Right atrium auricular region (tissue), 2 donors: ENCODE measurements at regions not wholly inside any gene's neighbourhood (a gene's known extent, or its start where the extent isn't known, plus 50 kb on each side); places are given as distances from the start of the nearest gene placed in this dataset.
"Not testable (repeated sequence)": the region's sequence is repeated elsewhere in the genome, so short reads cannot be mapped to it uniquely, and the experiment has no call there.

Experiments
- DNase-seq: peaks from one replicate; pipeline ENCODE4 v3.0.0-alpha.2; 2019; ENCODE audit warnings: low spot score
- H3K27ac ChIP-seq, 2 donors: fragments of 200-600 bp; sonication (generic); 1 replicate in 1 of 2; 2 replicates in 1 of 2; pipeline ENCODE4 v1.5.1; 2016 to 2019
- H3K27me3 ChIP-seq, 2 donors: fragments of 200-600 bp; sonication (generic); one replicate each; pipeline versions ENCODE4 v1.5.1 to v1.6.0; 2017 to 2019
- H3K36me3 ChIP-seq: fragments of 200-600 bp; sonication (generic); one replicate; pipeline ENCODE4 v1.5.1; 2016
- H3K4me1 ChIP-seq, 2 donors: fragments of 200-600 bp; sonication (generic); one replicate each; pipeline versions ENCODE4 v1.5.1 to v1.6.0; 2017 to 2019
- H3K4me3 ChIP-seq, 2 donors: fragments of 200-600 bp; sonication (generic); 1 replicate in 1 of 2; 2 replicates in 1 of 2; pipeline ENCODE4 v1.5.1; 2017 to 2019; ENCODE audit warnings: mild to moderate bottlenecking in 1 of 2, moderate library complexity in 1 of 2
- H3K9me3 ChIP-seq, 2 donors: fragments of 200-600 bp; sonication (generic); one replicate each; pipeline ENCODE4 v1.5.1; 2019
- TF ChIP-seq, protein P1 (sequence below), 2 donors: fragments of 200-600 bp; sonication (generic); IDR thresholded peaks; one replicate each; pipeline ENCODE4 v1.5.1; 2019; ENCODE audit warnings: antibody characterized with exemption in 2 of 2

DNA sequence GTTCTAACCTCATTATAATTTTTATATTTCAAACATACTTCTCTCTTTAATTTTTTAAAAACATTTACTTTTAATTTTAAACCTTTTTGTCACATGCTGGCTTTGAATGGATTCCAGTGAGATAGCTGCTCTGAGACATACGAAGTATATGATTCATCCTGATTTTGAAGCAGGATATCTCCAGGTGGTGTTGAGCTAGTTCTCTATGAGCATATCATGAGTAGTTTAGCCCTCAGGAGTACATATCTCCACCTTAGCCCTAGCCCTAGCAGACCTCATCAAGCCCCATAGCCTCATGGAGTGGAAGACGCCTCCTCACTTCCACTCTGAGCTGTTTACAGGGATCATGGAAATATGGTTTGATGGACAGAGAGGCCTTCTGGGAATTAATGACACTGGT is 183.2 kb upstream of the C21orf91 start:
- Histone ChIP-seq H3K36me3 (no peaks in the 10 kb centered on the region), H3K9me3 (no peaks in the 10 kb centered on the region), H3K4me3 (no peak overlapping the region), H3K27ac (no peak overlapping the region), H3K4me1 (no peaks in the 10 kb centered on the region), H3K27me3 (no peaks in the 10 kb centered on the region)
- no peak for DNase-seq
- TF ChIP-seq, protein P1, sequence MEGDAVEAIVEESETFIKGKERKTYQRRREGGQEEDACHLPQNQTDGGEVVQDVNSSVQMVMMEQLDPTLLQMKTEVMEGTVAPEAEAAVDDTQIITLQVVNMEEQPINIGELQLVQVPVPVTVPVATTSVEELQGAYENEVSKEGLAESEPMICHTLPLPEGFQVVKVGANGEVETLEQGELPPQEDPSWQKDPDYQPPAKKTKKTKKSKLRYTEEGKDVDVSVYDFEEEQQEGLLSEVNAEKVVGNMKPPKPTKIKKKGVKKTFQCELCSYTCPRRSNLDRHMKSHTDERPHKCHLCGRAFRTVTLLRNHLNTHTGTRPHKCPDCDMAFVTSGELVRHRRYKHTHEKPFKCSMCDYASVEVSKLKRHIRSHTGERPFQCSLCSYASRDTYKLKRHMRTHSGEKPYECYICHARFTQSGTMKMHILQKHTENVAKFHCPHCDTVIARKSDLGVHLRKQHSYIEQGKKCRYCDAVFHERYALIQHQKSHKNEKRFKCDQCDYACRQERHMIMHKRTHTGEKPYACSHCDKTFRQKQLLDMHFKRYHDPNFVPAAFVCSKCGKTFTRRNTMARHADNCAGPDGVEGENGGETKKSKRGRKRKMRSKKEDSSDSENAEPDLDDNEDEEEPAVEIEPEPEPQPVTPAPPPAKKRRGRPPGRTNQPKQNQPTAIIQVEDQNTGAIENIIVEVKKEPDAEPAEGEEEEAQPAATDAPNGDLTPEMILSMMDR (IDR thresholded peaks at IDR 0.05): no peak

- no peaks in the 10 kb centered on the region for H3K36me3 ChIP-seq
- TF ChIP-seq, protein P1 (IDR thresholded peaks at IDR 0.05): no peak
- H3K4me3 ChIP-seq: no peak overlapping the region
- no peak overlapping the region for H3K27ac ChIP-seq
- H3K9me3 ChIP-seq: no peaks in the 10 kb centered on the region
- DNase-seq: no peak
- no peaks in the 10 kb centered on the region for H3K4me1 ChIP-seq
- no peaks in the 10 kb centered on the region for H3K27me3 ChIP-seq
Measured at GRCh38 chr21:18000981-18001686, 182.0 kb upstream of the C21orf91 start.

GRCh38 chr21:17998599-17998998 is 179.4 kb upstream of the C21orf91 start:
- H3K4me3 ChIP-seq, H3K27ac ChIP-seq, H3K27me3 ChIP-seq, H3K4me1 ChIP-seq, DNase-seq, H3K36me3 ChIP-seq, H3K9me3 ChIP-seq: not testable (repeated sequence)

DNA sequence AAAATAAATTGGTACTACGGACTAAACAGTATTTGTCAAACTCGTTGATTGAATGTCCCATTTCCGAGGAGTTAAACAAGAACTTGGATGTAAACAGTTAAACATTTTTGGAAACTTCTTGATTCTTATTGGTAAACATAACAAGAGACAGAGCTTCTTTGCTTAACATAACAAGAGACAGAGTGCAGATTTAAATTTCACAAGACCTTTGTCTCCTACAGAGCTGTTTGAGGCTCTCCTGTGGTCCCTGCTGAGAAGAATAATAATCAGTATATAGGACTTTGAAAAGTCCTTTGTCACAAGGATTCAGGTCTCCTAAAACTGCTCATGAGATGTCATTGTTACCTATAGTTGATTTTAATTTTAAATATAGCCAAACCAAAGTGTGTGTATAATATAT is 170.6 kb upstream of the C21orf91 start:
- Histone ChIP-seq H3K4me3 (no peak overlapping the region), H3K4me1 (no peaks in the 10 kb centered on the region), H3K36me3 (no peaks in the 10 kb centered on the region), H3K9me3 (peaks cover 0 to 7% of the 10 kb centered on the region in 2 donors), H3K27me3 (no peaks in the 10 kb centered on the region), H3K27ac (no peak overlapping the region)
- TF ChIP-seq, protein P1 (IDR thresholded peaks at IDR 0.05): no peak
- no peak for DNase-seq

- no peak overlapping the region for H3K27ac ChIP-seq
- DNase-seq: no peak
- no peaks in the 10 kb centered on the region for H3K27me3 ChIP-seq
- TF ChIP-seq, protein P1 (IDR thresholded peaks at IDR 0.05): no peak
- peaks cover 0 to 7% of the 10 kb centered on the region in 2 donors for H3K9me3 ChIP-seq
- H3K36me3 ChIP-seq: no peaks in the 10 kb centered on the region
- no peaks in the 10 kb centered on the region for H3K4me1 ChIP-seq
- no peak overlapping the region for H3K4me3 ChIP-seq
Measured at GRCh38 chr21:17988102-17988437, 168.9 kb upstream of the C21orf91 start.

GRCh38 chr21:17987382-17988101 is 168.4 kb upstream of the C21orf91 start:
- H3K9me3 ChIP-seq: peaks cover 0 to 7% of the 10 kb centered on the region in 2 donors
- TF ChIP-seq, protein P1 (IDR thresholded peaks at IDR 0.05): no peak
- no peaks in the 10 kb centered on the region for H3K27me3 ChIP-seq

More at GRCh38 chr21:17987382-17988101, 168.4 kb upstream of the C21orf91 start:
- Histone ChIP-seq H3K4me3 (no peak overlapping the region), H3K4me1 (no peaks in the 10 kb centered on the region), H3K27ac (no peak overlapping the region), H3K36me3 (no peaks in the 10 kb centered on the region)
- no peak for DNase-seq
